ENCODE measurements at regions not wholly inside any gene's neighbourhood (a gene's known extent, or its start where the extent isn't known, plus 50 kb on each side); places are given as distances from the start of the nearest gene placed in this dataset.

DNA sequence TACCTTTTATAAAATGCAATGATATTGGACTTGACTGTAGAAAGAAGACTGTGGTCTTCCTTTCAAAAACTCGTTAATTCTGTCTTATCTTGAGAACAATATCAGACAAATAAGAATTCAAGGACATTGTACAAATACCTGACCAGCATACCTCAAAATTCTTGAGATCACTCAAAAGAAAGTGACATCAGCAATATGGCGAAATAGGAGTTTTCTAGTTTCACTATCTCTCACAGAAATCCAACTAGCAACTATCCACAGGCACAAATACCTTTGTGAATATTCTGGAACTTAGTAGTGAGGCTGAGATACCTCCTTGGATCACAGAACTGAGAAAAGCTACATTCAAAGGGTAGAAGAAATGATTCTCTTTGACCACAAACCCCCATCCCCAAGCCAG, 419.7 kb downstream of the ZNF385D start:
- H3K4me1 ChIP-seq: no peaks in the 10 kb centered on the region
- DNase-seq: no peak
- no peak overlapping the region for H3K27ac ChIP-seq
- H3K36me3 ChIP-seq: no peaks in the 10 kb centered on the region
- H3K27me3 ChIP-seq (replicated peaks in 1 of 7): no peaks in the 10 kb centered on the region
- no peak overlapping the region for H3K4me3 ChIP-seq
- WGBS, 5 donors: 44 to 61% (median 50%) methylated on average over 2 of the region's 2 CpGs
- TF ChIP-seq, protein P1, sequence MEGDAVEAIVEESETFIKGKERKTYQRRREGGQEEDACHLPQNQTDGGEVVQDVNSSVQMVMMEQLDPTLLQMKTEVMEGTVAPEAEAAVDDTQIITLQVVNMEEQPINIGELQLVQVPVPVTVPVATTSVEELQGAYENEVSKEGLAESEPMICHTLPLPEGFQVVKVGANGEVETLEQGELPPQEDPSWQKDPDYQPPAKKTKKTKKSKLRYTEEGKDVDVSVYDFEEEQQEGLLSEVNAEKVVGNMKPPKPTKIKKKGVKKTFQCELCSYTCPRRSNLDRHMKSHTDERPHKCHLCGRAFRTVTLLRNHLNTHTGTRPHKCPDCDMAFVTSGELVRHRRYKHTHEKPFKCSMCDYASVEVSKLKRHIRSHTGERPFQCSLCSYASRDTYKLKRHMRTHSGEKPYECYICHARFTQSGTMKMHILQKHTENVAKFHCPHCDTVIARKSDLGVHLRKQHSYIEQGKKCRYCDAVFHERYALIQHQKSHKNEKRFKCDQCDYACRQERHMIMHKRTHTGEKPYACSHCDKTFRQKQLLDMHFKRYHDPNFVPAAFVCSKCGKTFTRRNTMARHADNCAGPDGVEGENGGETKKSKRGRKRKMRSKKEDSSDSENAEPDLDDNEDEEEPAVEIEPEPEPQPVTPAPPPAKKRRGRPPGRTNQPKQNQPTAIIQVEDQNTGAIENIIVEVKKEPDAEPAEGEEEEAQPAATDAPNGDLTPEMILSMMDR (IDR thresholded peaks at IDR 0.05 in 8 of 11, conservative IDR thresholded peaks at IDR 0.05 in 3 of 11): no peak
- TF ChIP-seq POLR2AphosphoS5 (IDR thresholded peaks at IDR 0.05) (no peak), POLR2A (IDR thresholded peaks at IDR 0.05) (no peak)
- intact Hi-C loops (cut with DNase I; ENCODE audit: low total_unique reads): no loop called here
- H3K9me3 ChIP-seq: peaks cover 0 to 6% (median 0%) of the 10 kb centered on the region in 8 donors

- 3 to 11% (median 6%) methylated on average over 2 of the region's 2 CpGs for WGBS, 5 donors
- Histone ChIP-seq H3K4me3 (peak overlapping the region in 1 of 8 donors; percentile 44), H3K9me3 (no peaks in the 10 kb centered on the region), H3K36me3 (no peaks in the 10 kb centered on the region), H3K4me1 (no peaks in the 10 kb centered on the region), H3K27ac (no peak overlapping the region), H3K27me3 (replicated peaks in 1 of 7) (no peaks in the 10 kb centered on the region)
- no peak for DNase-seq
- TF ChIP-seq, protein P1 (IDR thresholded peaks at IDR 0.05 in 8 of 11, conservative IDR thresholded peaks at IDR 0.05 in 3 of 11): no peak
- TF ChIP-seq POLR2AphosphoS5 (IDR thresholded peaks at IDR 0.05) (no peak), POLR2A (IDR thresholded peaks at IDR 0.05) (no peak)
- intact Hi-C loops (cut with DNase I; ENCODE audit: low total_unique reads): no loop called here
Measured at GRCh38 chr3:21330293-21330692, 420.7 kb downstream of the ZNF385D start.

DNA sequence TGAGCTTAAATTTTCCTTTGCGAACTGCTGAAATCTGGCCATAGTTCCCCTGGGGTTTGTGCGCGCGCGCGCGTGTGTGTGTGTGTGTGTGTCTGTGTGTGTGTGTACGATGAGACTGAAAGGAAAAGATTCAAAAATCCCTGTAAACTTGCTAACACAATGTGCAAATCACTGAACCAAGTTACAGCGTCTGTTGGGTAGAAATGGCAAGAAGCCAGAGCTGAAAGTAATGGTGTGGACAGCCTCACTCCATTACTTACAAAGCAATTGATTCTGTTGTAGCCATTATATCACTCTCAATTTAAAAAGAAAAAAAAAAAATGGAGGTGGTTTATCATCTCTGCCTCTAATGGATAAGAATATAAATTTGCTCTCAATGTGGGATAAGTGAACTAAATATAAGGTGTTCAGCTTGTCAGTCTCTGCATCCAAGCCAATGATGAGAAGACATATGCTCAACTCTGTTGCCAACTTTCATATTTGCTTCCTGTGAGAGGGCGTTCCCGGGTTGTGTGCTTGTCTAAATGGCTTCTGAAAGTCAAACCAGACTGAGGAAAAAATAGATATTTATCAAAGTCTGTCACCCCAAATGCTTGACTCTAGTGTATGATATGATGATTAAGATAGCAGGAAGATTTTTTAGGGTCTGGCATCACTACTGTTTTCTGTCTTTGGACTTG, 422.2 kb downstream of the ZNF385D start:
- no peak overlapping the region for H3K27ac ChIP-seq
- intact Hi-C loops (cut with DNase I; ENCODE audit: low total_unique reads): no loop called here
- no peaks in the 10 kb centered on the region for H3K4me1 ChIP-seq
- H3K27me3 ChIP-seq (replicated peaks in 1 of 7): no peaks in the 10 kb centered on the region
- TF ChIP-seq, protein P1 (IDR thresholded peaks at IDR 0.05 in 8 of 11, conservative IDR thresholded peaks at IDR 0.05 in 3 of 11): no peak
- TF ChIP-seq POLR2A (IDR thresholded peaks at IDR 0.05) (no peak), POLR2AphosphoS5 (IDR thresholded peaks at IDR 0.05) (no peak)
- no peaks in the 10 kb centered on the region for H3K36me3 ChIP-seq
- WGBS, 5 donors: 84 to 95% (median 90%) methylated on average over 11 of the region's 11 CpGs
- H3K4me3 ChIP-seq: no peak overlapping the region
- no peak for DNase-seq
- no peaks in the 10 kb centered on the region for H3K9me3 ChIP-seq

GRCh38 chr3:21326704-21327475, 424.1 kb downstream of the ZNF385D start:
- no peak overlapping the region for H3K27ac ChIP-seq

More at GRCh38 chr3:21326704-21327475, 424.1 kb downstream of the ZNF385D start:
- intact Hi-C loops (cut with DNase I; ENCODE audit: low total_unique reads): no loop called here
- DNase-seq: no peak
- Histone ChIP-seq H3K36me3 (no peaks in the 10 kb centered on the region), H3K4me3 (no peak overlapping the region), H3K27me3 (replicated peaks in 1 of 7) (no peaks in the 10 kb centered on the region), H3K9me3 (no peaks in the 10 kb centered on the region), H3K4me1 (no peaks in the 10 kb centered on the region)
- TF ChIP-seq, protein P1 (IDR thresholded peaks at IDR 0.05 in 8 of 11, conservative IDR thresholded peaks at IDR 0.05 in 3 of 11): no peak
- TF ChIP-seq POLR2AphosphoS5 (IDR thresholded peaks at IDR 0.05): no peak
- TF ChIP-seq POLR2A (IDR thresholded peaks at IDR 0.05): no peak
- WGBS, 5 donors: 70 to 82% (median 77%) methylated on average over 3 of the region's 3 CpGs

Data from spleen (tissue), 11 donors.